ENCODE measurements at regions not wholly inside any gene's neighbourhood (a gene's known extent, or its start where the extent isn't known, plus 50 kb on each side); places are given as distances from the start of the nearest gene placed in this dataset.

DNA sequence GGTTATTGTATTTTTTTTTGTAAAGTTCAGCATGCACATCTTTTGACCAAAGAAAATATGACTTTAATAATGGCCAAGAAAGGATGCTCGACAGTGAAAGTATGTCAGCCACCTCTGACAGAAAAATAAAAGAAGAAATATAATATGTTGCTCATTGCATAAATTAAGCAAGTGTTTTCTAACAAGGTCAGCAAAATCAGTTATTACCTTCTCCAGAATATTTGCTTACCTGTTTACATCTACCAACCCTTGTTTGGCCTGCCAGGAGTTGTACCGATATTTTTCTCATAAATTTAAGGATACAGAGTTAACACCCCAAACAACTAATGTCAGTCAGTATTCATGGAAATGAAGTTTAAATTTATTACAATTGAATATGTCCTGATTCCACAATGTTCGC is 685.4 kb downstream of the PLA2G4A start:
- TF ChIP-seq CTCF (IDR thresholded peaks at IDR 0.05): no peak
- no peak for TF ChIP-seq POLR2A (IDR thresholded peaks at IDR 0.05)
